H7 (cell line): ENCODE measurements at regions not wholly inside any gene's neighbourhood (a gene's known extent, or its start where the extent isn't known, plus 50 kb on each side); places are given as distances from the start of the nearest gene placed in this dataset.

Experiments used
- DNase-seq: peaks from one replicate; pipeline ENCODE4 v3.0.0; 2012
- H3K27me3 ChIP-seq: 2 replicates; pipeline ENCODE4 v1.6.0; 2011; ENCODE audit warnings: mild to moderate bottlenecking, low read length; ENCODE audit not compliant: control insufficient read depth, insufficient read depth
- H3K36me3 ChIP-seq: replicated peaks from 2 replicates; pipeline ENCODE4 v1.5.1; 2011; ENCODE audit warnings: low read length; ENCODE audit not compliant: control insufficient read depth, insufficient read depth
- H3K4me3 ChIP-seq: 2 replicates; pipeline ENCODE4 v1.5.1; 2011; ENCODE audit warnings: low read depth, mild to moderate bottlenecking, control low read depth, low read length, moderate library complexity; ENCODE audit not compliant: insufficient read depth

- Histone ChIP-seq H3K27me3 (no peaks in the 10 kb centered on the region), H3K36me3 (no peaks in the 10 kb centered on the region), H3K4me3 (no peak overlapping the region)
- no peak for DNase-seq
Measured at GRCh38 chr1:88421997-88422396, 262.1 kb upstream of the PKN2 start.

DNA sequence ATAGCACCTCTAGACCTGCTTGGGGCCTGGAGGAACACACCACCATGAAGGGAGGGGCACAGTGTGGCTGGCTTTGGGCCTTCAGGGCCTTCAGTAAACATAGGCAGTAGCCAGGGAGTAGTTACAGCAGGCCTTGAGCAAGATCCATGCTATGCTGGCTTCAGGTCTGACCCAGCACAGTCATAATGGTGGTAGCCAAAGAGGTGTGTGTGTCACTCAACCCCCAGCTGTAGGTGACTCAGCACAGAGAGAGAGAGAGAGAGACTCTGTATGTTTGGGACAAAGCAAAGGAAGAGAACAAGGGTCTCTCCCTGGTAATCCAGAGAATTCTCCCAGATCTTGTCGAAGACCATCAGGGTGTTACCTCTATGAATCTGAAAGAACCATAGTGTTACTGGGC, 250.5 kb upstream of the PKN2 start:
- Histone ChIP-seq H3K36me3 (no peaks in the 10 kb centered on the region), H3K27me3 (no peaks in the 10 kb centered on the region), H3K4me3 (no peak overlapping the region)
- DNase-seq: no peak

GRCh38 chr1:88434836-88435235, 249.2 kb upstream of the PKN2 start:
- no peak for DNase-seq
- no peaks in the 10 kb centered on the region for H3K36me3 ChIP-seq
- no peak overlapping the region for H3K4me3 ChIP-seq
- H3K27me3 ChIP-seq: no peaks in the 10 kb centered on the region

- Histone ChIP-seq H3K4me3 (no peak overlapping the region), H3K36me3 (no peaks in the 10 kb centered on the region), H3K27me3 (no peaks in the 10 kb centered on the region)
- DNase-seq: no peak
Measured at GRCh38 chr1:88441022-88441421, 243.1 kb upstream of the PKN2 start.

DNA sequence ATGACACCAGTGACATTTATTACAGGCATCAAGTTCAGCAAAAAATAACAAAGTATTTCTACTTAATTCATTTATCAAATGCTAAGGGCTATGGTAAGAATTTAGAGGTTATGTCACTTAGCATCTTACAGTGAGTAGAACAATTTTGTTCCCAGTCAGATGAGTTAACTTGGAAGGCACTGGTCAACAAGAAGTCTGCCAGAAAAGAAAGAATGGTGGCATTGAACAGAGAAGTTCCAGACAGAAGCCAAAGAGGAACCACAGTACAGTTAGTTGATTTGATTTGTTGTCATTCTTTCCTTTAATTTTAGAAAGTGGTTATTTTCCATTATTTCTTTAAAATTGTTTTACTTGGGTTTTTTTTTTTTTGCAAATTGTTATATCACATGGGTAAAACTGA, 232.2 kb upstream of the PKN2 start:
- no peak overlapping the region for H3K4me3 ChIP-seq
- no peak for DNase-seq
- no peaks in the 10 kb centered on the region for H3K36me3 ChIP-seq
- H3K27me3 ChIP-seq: no peaks in the 10 kb centered on the region

- H3K36me3 ChIP-seq: no peaks in the 10 kb centered on the region
- DNase-seq: no peak
- no peak overlapping the region for H3K4me3 ChIP-seq
- H3K27me3 ChIP-seq: no peaks in the 10 kb centered on the region
Measured at GRCh38 chr1:88453295-88453694, 230.8 kb upstream of the PKN2 start.

DNA sequence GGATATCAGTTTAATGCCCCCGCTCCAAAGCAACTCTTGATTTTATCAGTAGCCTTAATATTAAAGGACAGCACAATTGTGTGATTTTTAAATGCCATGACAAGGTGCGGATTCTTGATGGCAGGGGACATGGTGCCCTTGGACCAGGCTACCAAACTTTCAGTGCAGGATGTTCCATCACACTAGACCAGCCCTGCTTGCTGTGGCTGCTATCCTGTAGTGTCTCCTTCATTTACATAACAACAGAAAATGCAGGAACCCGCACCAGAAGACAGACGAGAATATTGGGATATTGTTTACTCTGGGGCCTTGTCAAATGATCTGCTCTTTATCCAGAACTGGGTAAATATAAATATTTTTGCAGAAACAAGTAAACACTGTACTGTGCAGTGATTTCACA, 229.3 kb upstream of the PKN2 start:
- Histone ChIP-seq H3K4me3 (no peak overlapping the region), H3K27me3 (no peaks in the 10 kb centered on the region; the same call in 1 of the 2 replicates), H3K36me3 (no peaks in the 10 kb centered on the region)
- no peak for DNase-seq

DNA sequence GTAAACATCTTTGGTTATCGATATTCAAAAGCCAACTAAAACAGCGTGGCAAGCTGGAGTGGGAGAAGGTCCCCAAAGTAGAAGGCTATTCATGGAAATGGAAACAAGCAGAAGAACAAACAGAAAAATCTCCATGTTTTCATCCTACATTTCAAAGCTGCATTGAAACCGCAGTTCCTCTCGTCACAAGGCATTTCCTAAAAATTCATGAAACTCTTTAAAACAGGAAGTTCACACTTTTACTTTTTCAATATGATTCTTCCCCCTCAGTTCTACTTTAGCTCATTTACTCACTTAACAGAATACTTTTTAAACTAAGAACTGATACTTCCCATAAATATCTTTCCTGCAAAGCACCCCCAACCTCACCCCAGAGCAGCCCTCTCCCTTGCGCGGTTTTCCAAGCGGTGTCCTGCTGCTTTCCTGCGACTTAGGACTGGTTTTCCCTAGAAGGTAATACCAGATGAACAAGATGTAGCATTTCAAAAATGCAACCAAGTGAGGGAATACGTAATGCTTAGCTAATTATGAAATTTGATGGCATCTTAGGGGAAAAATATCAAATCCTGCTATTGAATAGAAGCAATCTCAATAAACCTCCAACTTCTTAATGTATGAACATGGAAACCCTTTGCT, 228.3 kb upstream of the PKN2 start:
- no peaks in the 10 kb centered on the region for H3K36me3 ChIP-seq
- no peak for DNase-seq
- no peak overlapping the region for H3K4me3 ChIP-seq
- no peaks in the 10 kb centered on the region; the same call in 1 of the 2 replicates for H3K27me3 ChIP-seq

DNA sequence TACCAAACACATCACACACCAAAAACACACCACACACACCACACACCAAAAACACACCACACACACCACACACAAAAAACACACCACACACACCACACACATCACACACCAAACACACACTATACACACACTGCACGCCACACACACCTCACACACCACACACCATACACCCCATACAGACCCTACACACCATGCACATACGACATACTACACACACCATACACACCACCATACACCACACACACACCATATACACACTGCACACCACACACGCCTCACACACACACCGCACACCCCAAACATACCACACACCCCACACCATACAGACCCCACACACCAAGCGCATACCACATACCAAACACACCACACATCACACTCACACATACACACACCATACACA, 226.9 kb upstream of the PKN2 start:
- Histone ChIP-seq H3K4me3 (no peak overlapping the region), H3K27me3 (peaks cover 2% of the 10 kb centered on the region; the same call in 1 of the 2 replicates)
- DNase-seq: no peak

GRCh38 chr1:88461007-88461406, 223.1 kb upstream of the PKN2 start:
- Histone ChIP-seq H3K27me3 (peaks cover 7% of the 10 kb centered on the region; the same call in 1 of the 2 replicates), H3K36me3 (no peaks in the 10 kb centered on the region), H3K4me3 (no peak overlapping the region)
- DNase-seq: no peak

More for the DNA sequence above, 226.9 kb upstream of the PKN2 start:
- H3K36me3 ChIP-seq: no peaks in the 10 kb centered on the region

- H3K36me3 ChIP-seq: no peaks in the 10 kb centered on the region
- no peak for DNase-seq
- peaks cover 7% of the 10 kb centered on the region; the same call in 1 of the 2 replicates for H3K27me3 ChIP-seq
- peak overlapping the region; percentile 46 for H3K4me3 ChIP-seq
Measured at GRCh38 chr1:88462096-88462487, 222.0 kb upstream of the PKN2 start.

GRCh38 chr1:88462488-88463261, 221.4 kb upstream of the PKN2 start:
- H3K4me3 ChIP-seq: peak overlapping the region; percentile 46
- DNase-seq: peak; percentile 85
- H3K36me3 ChIP-seq: no peaks in the 10 kb centered on the region
- H3K27me3 ChIP-seq: peaks cover 7% of the 10 kb centered on the region; the same call in 1 of the 2 replicates

GRCh38 chr1:88463401-88463985, 220.6 kb upstream of the PKN2 start:
- H3K27me3 ChIP-seq: peaks cover 7% of the 10 kb centered on the region; the same call in 1 of the 2 replicates
- H3K36me3 ChIP-seq: no peaks in the 10 kb centered on the region
- H3K4me3 ChIP-seq: no peak overlapping the region

GRCh38 chr1:88466011-88466410, 218.1 kb upstream of the PKN2 start:
- Histone ChIP-seq H3K27me3 (peaks cover 7% of the 10 kb centered on the region; the same call in 1 of the 2 replicates), H3K4me3 (no peak overlapping the region), H3K36me3 (no peaks in the 10 kb centered on the region)
- DNase-seq: no peak

More at GRCh38 chr1:88463401-88463985, 220.6 kb upstream of the PKN2 start:
- no peak for DNase-seq
